ENCODE measurements at regions not wholly inside any gene's neighbourhood (a gene's known extent, or its start where the extent isn't known, plus 50 kb on each side); places are given as distances from the start of the nearest gene placed in this dataset.

DNA sequence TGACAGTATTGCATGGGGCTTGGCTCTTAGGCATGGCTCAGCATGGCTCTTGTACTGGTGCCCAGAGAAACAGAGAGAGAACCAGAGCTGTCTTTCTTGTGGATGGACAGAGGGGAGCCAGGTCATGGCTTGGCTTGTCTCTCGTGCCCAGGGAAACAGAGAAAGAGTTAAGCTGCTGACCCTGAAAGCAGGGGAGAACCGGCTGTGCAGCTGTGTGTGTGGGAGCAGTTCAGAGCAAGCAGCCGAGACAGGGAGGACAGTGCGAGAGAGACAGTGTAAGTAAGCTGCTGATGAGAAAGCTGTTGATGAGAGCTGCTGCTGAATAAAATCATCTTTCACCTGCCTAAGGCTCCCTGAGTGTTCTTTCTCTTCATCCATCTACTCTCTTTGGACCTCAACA lies 61.3 kb upstream of the DDHD1 start:
- no peak for TF ChIP-seq POLR2A (IDR thresholded peaks at IDR 0.05; ENCODE audit: control extremely low read depth in 1 of 2, low read depth in 2 of 2, low read length in 2 of 2)
- TF ChIP-seq, protein P1, sequence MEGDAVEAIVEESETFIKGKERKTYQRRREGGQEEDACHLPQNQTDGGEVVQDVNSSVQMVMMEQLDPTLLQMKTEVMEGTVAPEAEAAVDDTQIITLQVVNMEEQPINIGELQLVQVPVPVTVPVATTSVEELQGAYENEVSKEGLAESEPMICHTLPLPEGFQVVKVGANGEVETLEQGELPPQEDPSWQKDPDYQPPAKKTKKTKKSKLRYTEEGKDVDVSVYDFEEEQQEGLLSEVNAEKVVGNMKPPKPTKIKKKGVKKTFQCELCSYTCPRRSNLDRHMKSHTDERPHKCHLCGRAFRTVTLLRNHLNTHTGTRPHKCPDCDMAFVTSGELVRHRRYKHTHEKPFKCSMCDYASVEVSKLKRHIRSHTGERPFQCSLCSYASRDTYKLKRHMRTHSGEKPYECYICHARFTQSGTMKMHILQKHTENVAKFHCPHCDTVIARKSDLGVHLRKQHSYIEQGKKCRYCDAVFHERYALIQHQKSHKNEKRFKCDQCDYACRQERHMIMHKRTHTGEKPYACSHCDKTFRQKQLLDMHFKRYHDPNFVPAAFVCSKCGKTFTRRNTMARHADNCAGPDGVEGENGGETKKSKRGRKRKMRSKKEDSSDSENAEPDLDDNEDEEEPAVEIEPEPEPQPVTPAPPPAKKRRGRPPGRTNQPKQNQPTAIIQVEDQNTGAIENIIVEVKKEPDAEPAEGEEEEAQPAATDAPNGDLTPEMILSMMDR (IDR thresholded peaks at IDR 0.05; ENCODE audit: control extremely low read depth in 1 of 3, insufficient read depth in 1 of 3, low read depth in 1 of 3, low read length in 3 of 3): no peak

Data from H1 (cell line).